Activated naive CD8-positive, alpha-beta T cell treated with anti-CD3 and anti-CD28 coated beads for 36 hours (primary cell): ENCODE measurements at regions not wholly inside any gene's neighbourhood (a gene's known extent, or its start where the extent isn't known, plus 50 kb on each side); places are given as distances from the start of the nearest gene placed in this dataset.
"Not testable (repeated sequence)": the region's sequence is repeated elsewhere in the genome, so short reads cannot be mapped to it uniquely, and the experiment has no call there.

ENCODE experiments used
- DNase-seq: peaks from one replicate; pipeline ENCODE4 v3.0.0; 2021
- H3K27ac Mint-ChIP-seq: one replicate; pipeline ENCODE4 v1.8.0; 2022; ENCODE audit warnings: mild to moderate bottlenecking, moderate library complexity, mixed read lengths
- H3K27me3 Mint-ChIP-seq: one replicate; pipeline ENCODE4 v1.8.0; 2022; ENCODE audit warnings: mild to moderate bottlenecking, mixed read lengths
- H3K36me3 Mint-ChIP-seq: one replicate; pipeline ENCODE4 v1.8.0; 2021; ENCODE audit warnings: mild to moderate bottlenecking, mixed read lengths
- H3K4me1 Mint-ChIP-seq: one replicate; pipeline ENCODE4 v1.8.0; 2021; ENCODE audit warnings: mixed read lengths
- H3K4me3 Mint-ChIP-seq: one replicate; pipeline ENCODE4 v1.8.0; 2022; ENCODE audit warnings: mild to moderate bottlenecking, moderate library complexity, mixed read lengths
- H3K9me3 Mint-ChIP-seq: one replicate; pipeline ENCODE4 v1.8.0; 2022; ENCODE audit warnings: mixed read lengths

DNA sequence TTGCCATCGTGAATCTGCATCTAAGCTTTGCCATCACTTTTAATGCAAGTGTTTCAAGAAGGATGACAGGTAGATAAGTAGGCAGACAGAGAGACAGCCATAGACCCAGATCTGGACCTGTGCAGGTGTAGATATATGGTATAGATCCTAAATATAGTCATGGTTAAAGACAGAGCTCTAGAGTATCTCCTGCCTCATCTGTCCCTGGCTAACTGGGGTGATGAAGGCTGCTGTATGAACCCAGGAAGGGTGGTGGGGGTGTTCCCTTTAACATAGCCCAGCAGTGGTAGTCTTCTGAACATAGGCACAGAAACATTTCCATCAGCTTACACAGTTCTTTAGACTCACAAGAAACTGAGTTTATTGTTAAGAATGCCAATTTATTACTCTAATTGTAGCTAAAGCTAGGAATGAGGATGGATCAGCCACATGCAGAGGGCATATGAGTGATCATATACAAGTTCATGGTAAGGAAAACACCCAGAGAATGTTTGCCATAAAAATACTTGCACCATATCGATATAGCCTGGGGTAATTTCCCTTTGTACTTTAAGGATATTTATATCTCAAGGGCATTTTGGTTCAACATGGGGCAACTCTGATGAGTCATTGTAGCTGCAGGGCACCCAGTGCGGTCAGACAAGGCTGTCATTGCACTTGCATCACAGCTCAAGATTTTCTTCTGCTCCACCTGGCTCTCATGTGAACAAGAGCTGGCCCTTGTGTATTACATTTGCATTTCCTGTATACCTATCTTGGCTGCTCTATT lies 587.2 kb downstream of the EPM2A start:
- Mint-ChIP-seq H3K4me3 (no peak overlapping the region), H3K27me3 (peaks cover 4% of the 10 kb centered on the region), H3K9me3 (no peaks in the 10 kb centered on the region), H3K27ac (no peak overlapping the region), H3K36me3 (no peaks in the 10 kb centered on the region), H3K4me1 (no peaks in the 10 kb centered on the region)
- no peak for DNase-seq

DNA sequence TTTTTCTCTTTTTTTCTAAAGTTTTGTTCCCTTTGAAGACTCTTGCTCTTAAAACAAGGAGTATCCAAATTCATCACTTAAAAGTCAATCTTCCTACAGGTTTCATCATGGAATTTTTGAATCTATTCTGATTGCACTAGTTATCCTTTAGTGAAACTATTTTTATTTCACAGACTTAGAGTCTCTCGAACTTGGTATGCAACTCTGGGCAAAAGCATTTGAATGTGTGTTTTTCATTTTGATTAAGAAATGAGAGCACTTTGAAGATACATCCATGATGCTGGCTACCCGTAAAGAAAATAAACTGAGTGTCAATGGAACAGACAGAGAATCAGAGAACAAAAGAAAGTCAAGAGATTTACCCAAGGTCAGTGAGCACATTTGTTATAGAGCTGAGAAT lies 586.5 kb downstream of the EPM2A start:
- Mint-ChIP-seq H3K4me1 (no peaks in the 10 kb centered on the region), H3K27me3 (peaks cover 4% of the 10 kb centered on the region), H3K9me3 (no peaks in the 10 kb centered on the region), H3K27ac (no peak overlapping the region), H3K4me3 (no peak overlapping the region), H3K36me3 (no peaks in the 10 kb centered on the region)
- no peak for DNase-seq

DNA sequence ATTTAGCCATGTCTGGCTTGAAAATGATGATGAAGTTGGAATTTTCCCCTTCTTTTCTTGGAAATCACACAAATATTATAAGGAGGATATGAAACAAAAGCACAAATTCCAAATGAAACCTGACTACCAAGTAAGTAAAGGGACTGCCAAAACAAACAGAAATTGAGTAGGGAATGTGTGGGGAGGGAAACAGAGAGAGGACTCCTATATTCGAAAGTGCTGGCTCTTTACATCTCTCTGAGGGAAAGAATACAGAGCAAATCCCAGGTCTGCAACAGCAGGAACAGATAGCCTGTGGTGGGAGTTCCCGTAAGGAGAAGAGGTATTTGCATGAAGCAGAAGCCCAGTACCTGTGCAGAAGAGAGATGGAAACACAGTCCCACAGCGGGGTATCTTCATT lies 583.7 kb downstream of the EPM2A start:
- H3K9me3 Mint-ChIP-seq, result no peaks in the 10 kb centered on the region
- DNase-seq, result no peak

DNA sequence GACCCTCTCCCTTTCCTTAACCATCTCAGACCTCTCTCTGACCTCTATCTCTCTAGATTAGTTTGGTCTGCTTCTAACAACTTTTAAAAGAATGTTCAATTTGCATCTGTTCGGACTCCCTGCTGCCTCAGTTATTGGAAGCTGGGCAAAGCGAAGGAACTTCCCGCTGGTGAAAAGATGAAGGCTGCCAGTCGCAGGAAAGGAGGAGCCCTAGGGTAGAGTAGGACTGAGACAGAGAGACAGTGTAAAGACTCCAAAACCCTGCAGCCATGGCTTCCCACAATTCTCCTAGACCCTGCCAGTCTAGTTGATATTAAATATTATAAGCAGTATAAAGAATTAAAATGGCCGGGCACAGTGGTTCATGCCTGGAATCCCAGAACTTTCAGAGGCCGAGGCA lies 581.8 kb downstream of the EPM2A start:
- no peak for DNase-seq
- Mint-ChIP-seq H3K9me3 (peaks cover 2% of the 10 kb centered on the region), H3K27me3 (peaks cover 8% of the 10 kb centered on the region), H3K4me1 (no peaks in the 10 kb centered on the region), H3K4me3 (no peak overlapping the region), H3K36me3 (no peaks in the 10 kb centered on the region), H3K27ac (no peak overlapping the region)

More for the DNA sequence above, 583.7 kb downstream of the EPM2A start:
- Mint-ChIP-seq H3K27ac (no peak overlapping the region), H3K27me3 (peaks cover 8% of the 10 kb centered on the region), H3K4me3 (no peak overlapping the region), H3K4me1 (no peaks in the 10 kb centered on the region), H3K36me3 (no peaks in the 10 kb centered on the region)

DNA sequence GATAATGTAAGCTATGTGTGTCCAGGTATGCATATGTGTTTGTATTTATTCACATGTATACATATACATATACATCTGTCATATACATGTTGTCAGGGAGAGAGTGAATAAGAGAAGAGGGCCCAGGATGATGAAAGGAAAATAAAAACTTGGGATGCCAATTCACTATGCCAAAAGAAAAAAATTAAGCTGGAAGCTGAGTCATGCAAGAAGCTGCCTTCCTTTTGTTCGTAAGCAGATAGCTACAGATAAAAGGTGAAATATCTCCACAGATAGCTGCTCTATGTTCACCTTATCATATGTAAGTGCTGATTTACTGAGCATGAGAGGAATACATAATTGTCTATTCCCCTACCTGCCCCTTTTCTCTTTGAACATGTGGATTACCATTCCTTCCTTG lies 579.9 kb downstream of the EPM2A start:
- peaks cover 7% of the 10 kb centered on the region for H3K9me3 Mint-ChIP-seq
- H3K4me3 Mint-ChIP-seq, result no peak overlapping the region
- H3K4me1 Mint-ChIP-seq, result no peaks in the 10 kb centered on the region
- no peak for DNase-seq
- H3K36me3 Mint-ChIP-seq, result no peaks in the 10 kb centered on the region
- H3K27ac Mint-ChIP-seq, result no peak overlapping the region
- H3K27me3 Mint-ChIP-seq, result peaks cover 4% of the 10 kb centered on the region

DNA sequence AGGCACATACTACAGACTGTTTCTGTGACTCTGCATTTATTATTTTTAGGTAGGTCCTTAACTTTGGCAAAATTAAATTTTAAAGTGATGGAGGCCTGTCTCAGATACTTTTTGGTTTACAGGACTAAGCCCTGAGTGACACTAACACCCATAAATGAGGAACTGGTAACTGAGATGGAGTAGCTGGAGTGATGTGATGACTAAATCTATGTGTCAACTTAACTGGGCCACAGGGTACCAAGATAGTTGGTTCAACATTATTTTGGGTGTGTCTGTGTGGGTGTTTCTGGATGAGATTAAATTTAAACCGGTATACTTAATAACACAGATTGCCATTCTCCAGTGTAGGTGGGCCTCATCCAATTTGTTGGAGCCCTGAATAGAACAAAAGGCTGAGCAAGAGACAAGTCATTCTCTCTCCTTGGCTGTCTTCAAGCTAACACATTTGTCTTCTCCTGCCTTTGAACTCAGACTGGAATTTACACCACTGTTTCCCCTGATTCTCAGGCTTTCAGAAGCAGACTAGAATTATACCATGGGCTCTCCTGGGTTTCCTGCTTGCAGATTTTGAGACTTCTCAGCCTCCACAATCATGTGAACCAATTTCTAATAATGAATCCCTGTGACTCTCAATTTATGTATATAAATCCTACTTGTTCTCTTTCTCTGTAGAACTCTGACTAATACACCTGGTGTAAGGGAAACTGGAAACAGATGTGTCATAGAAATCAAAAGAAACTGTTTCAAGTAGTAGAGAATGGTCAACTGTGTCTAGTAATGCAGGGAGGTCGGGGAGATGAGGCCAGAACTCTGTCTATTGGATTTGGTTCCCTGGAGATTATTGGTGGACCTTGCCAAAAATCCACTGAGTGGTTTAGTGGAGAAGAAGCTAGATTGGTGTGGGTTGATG lies 579.2 kb downstream of the EPM2A start:
- H3K4me1 Mint-ChIP-seq, result no peaks in the 10 kb centered on the region
- H3K27ac Mint-ChIP-seq, result no peak overlapping the region

DNA sequence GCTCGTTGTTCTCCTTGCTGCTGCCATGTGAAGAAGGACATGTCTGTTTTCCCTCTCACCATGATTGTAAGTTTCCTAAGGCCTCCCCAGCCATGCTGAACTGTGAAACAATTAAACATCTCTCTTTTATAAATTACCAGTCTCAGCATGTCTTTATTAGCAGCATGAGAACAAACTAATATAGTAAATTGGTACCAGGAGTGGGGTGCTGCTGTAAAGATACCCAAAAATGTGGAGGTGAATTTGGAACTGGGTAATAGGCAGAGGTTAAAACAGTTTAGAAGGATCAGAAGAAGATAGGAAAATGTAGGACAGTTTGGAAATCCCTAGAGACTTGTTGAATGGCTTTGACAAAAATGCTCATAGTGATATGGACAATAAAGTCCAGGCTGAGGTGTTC lies 576.7 kb downstream of the EPM2A start:
- H3K36me3 Mint-ChIP-seq, H3K4me3 Mint-ChIP-seq, H3K27ac Mint-ChIP-seq, DNase-seq, H3K9me3 Mint-ChIP-seq, H3K27me3 Mint-ChIP-seq, H3K4me1 Mint-ChIP-seq: not testable (repeated sequence)

More for the DNA sequence above, 579.2 kb downstream of the EPM2A start:
- H3K4me3 Mint-ChIP-seq, result no peak overlapping the region
- peaks cover 4% of the 10 kb centered on the region for H3K27me3 Mint-ChIP-seq
- no peak for DNase-seq
- peaks cover 7% of the 10 kb centered on the region for H3K9me3 Mint-ChIP-seq
- no peaks in the 10 kb centered on the region for H3K36me3 Mint-ChIP-seq

DNA sequence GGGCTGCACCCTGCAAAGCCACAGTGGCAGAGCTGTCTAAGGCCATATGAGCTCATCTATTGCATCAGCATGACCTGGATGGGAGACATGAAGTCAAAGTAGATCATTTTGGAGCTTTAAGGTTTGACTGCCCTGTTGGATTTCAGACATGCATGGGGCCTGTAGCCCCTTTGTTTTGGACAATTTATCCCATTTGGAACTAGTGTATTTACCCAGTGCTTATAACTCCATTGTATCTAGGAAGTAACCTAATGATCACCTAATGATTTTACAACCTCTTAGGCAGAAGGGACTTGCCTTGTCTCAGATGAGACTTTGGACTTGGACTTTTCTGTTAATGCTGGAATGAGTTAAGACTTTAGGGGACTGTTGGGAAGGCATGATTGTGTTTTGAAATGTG lies 575.4 kb downstream of the EPM2A start:
- no peak overlapping the region for H3K27ac Mint-ChIP-seq
- H3K4me1 Mint-ChIP-seq, result no peaks in the 10 kb centered on the region
- peaks cover 4% of the 10 kb centered on the region for H3K27me3 Mint-ChIP-seq
- peaks cover 7% of the 10 kb centered on the region for H3K9me3 Mint-ChIP-seq
- H3K36me3 Mint-ChIP-seq, result no peaks in the 10 kb centered on the region
- H3K4me3 Mint-ChIP-seq, result no peak overlapping the region
- DNase-seq, result no peak

DNA sequence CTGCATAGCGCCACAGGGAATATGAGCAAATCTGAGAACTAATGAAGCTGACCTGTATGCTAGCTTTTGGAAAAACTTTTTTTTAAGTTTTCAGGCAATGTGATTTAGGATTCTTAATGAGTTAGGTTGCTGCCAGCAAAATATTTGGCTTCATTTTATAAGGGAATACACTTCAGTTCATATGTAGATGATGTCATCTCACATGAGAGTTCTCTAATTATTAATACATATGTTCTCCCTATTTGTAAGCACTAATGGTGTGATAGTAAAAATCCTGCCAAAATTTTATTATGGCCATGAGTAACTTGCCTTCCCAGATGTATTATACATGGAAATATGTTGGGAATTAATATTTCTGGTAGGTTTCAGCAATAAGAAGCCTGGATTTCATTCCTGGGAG lies 573.8 kb downstream of the EPM2A start:
- peaks cover 7% of the 10 kb centered on the region for H3K9me3 Mint-ChIP-seq
- H3K4me3 Mint-ChIP-seq, result no peak overlapping the region
- H3K27ac Mint-ChIP-seq, result no peak overlapping the region
- no peaks in the 10 kb centered on the region for H3K36me3 Mint-ChIP-seq
- no peaks in the 10 kb centered on the region for H3K4me1 Mint-ChIP-seq
- no peak for DNase-seq
- peaks cover 6% of the 10 kb centered on the region for H3K27me3 Mint-ChIP-seq

DNA sequence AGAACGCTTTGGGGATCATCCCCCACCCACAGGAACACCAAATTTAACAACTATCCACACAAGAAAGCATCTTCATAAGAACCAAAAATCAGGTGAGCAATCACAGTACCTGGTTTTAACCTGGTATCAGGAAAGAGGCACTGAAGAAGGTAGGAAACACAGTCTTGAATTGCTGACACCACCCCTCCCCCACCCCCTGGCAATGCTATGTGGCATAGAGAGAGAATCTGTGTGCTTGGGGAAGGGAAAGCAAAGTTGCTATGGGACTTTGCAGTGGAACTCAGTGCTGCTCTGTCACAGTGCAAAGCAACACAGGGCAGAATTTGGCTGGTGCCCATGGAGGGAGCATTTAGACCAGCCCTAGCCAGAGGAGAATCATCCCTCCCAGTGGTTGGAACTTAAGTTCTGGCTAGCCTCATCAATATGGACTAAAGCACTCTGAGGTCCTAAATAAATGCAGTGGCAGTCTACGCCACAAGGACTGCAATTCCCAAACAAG lies 565.5 kb downstream of the EPM2A start:
- no peak for DNase-seq
- Mint-ChIP-seq H3K4me3 (no peak overlapping the region), H3K36me3 (no peaks in the 10 kb centered on the region), H3K27me3 (peaks cover 22% of the 10 kb centered on the region), H3K9me3 (no peaks in the 10 kb centered on the region), H3K27ac (no peak overlapping the region), H3K4me1 (no peaks in the 10 kb centered on the region)

DNA sequence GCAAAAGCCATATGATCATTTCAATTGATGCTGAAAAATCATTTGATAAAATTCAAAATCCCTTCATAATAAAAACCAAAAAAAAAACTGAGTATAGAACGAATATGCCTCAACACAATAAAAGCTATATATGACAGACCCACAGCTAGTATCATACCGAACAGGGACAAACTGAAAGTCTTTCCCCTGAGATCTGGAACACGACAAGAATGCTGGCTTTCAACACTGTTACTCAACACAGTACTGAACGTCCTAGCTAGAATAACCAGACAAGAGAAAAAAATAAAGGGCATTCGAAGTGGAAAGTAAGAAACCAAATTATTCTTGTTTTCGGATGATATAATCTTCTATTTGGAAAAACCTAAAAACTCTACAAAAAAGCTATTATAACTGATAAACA lies 559.9 kb downstream of the EPM2A start:
- Mint-ChIP-seq H3K36me3 (no peaks in the 10 kb centered on the region), H3K27me3 (peaks cover 23% of the 10 kb centered on the region), H3K4me1 (no peaks in the 10 kb centered on the region), H3K27ac (no peak overlapping the region), H3K4me3 (no peak overlapping the region), H3K9me3 (peaks cover 20% of the 10 kb centered on the region)
- no peak for DNase-seq

DNA sequence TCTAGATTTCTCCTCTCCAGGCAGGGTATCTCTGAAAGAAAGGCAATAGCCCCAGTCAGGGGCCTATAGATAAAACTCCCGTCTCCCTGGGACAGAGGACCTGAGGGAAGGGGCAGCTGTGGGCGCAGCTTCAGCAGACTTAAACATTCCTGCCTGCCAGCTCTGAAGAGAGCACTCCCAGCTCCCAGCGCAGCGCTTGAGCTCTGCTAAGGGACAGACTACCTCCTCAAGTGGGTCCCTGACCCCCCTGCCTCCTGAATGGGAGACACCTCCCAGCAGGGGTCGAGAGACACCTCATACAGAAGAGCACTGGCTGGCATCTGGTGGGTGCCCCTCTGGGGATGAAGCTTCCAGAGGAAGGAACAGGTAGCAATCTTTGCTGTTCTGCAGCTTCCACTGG lies 556.9 kb downstream of the EPM2A start:
- Mint-ChIP-seq H3K9me3 (peaks cover 20% of the 10 kb centered on the region), H3K4me1 (no peaks in the 10 kb centered on the region)
- DNase-seq, result no peak

DNA sequence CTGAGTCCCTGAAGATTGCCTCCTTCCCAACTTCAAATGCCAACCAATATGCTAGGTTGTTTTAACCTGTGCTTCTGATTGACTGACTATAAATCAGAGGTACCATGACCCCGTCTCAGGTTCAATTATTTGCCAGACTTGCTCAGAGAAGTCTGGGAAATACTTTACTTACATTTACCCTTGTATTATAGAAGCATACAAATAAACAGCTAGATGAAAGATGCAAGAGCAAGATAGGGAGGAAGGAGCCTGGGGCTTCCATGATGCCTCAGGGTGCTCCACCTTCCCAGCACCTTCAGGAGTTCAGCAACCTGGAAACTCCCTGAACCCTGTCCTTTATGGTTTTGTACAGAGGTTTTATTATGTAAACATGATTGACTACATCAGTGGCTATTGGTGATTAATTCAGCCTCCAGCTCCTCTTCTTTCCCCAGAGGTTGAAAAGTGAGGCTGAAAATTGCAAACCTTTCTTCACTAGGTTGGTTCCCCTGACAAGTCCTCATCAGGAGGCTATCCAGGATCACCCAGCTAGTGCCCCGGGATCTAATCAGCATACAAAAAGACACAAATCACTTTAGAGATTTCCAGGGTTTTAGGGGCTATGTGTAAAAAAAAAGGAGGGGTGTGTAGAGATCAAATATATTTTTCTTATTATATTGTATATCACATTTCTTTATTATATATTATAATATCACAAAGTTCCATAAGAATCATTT lies 547.7 kb downstream of the EPM2A start:
- Mint-ChIP-seq H3K4me1 (no peaks in the 10 kb centered on the region), H3K36me3 (no peaks in the 10 kb centered on the region), H3K4me3 (no peak overlapping the region), H3K9me3 (no peaks in the 10 kb centered on the region), H3K27ac (no peak overlapping the region), H3K27me3 (no peaks in the 10 kb centered on the region)
- DNase-seq, result no peak

More for the DNA sequence above, 556.9 kb downstream of the EPM2A start:
- peaks cover 15% of the 10 kb centered on the region for H3K27me3 Mint-ChIP-seq
- H3K27ac Mint-ChIP-seq, result no peak overlapping the region
- no peaks in the 10 kb centered on the region for H3K36me3 Mint-ChIP-seq
- H3K4me3 Mint-ChIP-seq, result no peak overlapping the region

DNA sequence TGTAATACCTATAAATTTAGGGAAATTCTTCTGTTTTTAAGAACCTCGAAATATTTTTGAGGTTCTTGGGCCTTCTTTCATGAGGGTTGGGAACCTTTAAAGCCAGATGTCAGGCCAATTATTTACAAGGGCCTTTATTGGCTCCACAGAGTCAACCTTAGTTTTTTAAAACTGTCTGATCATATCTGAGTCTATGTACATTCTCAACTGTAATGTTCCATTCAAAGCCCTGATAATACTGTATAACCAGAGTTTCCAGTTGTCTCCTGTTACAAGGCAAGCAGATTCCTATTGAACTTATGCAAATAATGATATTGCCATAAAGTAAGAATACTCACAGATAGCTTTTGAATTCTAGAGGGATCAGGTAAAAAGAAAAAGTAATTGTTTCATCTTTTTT lies 545.5 kb downstream of the EPM2A start:
- Mint-ChIP-seq H3K4me3 (no peak overlapping the region), H3K4me1 (no peaks in the 10 kb centered on the region)

DNA sequence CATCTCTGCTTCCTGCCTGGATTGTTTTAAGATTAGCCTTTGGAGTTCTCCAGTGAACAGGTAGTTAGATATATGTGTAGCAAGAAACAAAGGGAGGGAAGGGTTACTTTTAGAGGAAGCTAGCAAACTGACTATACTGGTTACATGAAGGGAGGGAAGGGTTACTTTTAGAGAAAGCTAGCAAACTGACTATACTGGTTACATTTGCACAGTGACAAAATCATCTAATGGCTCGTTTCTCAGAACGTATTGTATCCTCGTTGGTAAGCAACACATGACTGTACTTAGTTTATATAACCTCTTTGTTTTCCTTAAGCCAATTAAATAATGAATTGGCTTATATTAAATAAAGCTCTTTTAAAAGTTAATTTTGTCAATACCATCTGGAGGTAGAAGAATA lies 540.9 kb downstream of the EPM2A start:
- no peaks in the 10 kb centered on the region for H3K9me3 Mint-ChIP-seq
- no peak overlapping the region for H3K4me3 Mint-ChIP-seq
- H3K36me3 Mint-ChIP-seq, result no peaks in the 10 kb centered on the region
- H3K4me1 Mint-ChIP-seq, result no peaks in the 10 kb centered on the region
- H3K27ac Mint-ChIP-seq, result no peak overlapping the region
- no peaks in the 10 kb centered on the region for H3K27me3 Mint-ChIP-seq
- DNase-seq, result no peak

More for the DNA sequence above, 545.5 kb downstream of the EPM2A start:
- DNase-seq, result no peak
- Mint-ChIP-seq H3K36me3 (no peaks in the 10 kb centered on the region), H3K27me3 (no peaks in the 10 kb centered on the region), H3K9me3 (no peaks in the 10 kb centered on the region), H3K27ac (no peak overlapping the region)
